Stimulated activated CD4-positive, alpha-beta T cell treated with anti-CD3 and anti-CD28 coated beads, Interleukin-12 subunit alpha, Interleukin-12 subunit beta, amount 100 ng/mL, for 48 hours (primary cell): ENCODE measurements at regions not wholly inside any gene's neighbourhood (a gene's known extent, or its start where the extent isn't known, plus 50 kb on each side); places are given as distances from the start of the nearest gene placed in this dataset.

ENCODE experiments used
- DNase-seq, 3 donors: peaks; one replicate each; pipeline ENCODE4 v3.0.0-alpha.2; 2020; ENCODE audit warnings: low read depth in 2 of 3, low spot score in 1 of 3

DNA sequence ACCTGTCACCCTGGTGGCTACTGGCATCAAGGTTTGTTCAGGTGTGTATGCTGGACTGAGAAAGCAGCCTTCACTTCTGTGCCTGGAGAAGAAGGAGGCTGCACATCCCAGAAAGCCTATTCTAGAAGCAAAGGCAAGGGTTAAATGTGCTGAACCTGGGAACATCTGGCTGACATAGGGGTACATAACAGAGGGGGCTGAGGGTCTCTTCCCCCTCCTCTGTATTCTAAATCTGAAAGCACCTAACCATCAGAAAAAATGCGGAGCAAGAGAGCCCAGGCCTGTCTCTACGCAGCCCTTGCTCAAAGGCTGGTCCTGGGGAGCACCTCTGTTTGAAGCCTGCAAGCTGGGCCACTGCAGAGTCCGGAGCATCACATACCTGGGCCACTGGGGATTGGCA is 53.2 kb upstream of the FSTL4 start:
- DNase-seq = no peak

DNA sequence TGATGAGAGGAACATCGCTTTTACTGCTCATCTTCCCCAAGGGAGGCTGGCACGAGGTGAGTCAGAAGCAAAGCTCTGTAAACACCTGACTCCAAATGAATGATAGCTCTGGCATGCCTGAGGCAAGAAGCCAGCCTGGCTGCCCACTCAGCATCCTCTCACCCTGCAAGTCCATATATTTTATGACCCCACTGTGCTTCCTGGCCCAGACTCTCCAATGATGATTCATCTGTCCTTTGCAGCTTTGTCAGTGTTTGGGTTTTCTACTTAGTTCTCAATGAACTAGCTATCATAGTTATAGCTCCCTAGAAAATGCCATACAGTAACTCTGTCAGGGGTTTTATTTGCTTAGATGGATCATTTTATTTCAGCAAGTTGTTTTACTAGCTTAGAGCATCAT is 52.1 kb upstream of the FSTL4 start:
- no peak for DNase-seq

DNA sequence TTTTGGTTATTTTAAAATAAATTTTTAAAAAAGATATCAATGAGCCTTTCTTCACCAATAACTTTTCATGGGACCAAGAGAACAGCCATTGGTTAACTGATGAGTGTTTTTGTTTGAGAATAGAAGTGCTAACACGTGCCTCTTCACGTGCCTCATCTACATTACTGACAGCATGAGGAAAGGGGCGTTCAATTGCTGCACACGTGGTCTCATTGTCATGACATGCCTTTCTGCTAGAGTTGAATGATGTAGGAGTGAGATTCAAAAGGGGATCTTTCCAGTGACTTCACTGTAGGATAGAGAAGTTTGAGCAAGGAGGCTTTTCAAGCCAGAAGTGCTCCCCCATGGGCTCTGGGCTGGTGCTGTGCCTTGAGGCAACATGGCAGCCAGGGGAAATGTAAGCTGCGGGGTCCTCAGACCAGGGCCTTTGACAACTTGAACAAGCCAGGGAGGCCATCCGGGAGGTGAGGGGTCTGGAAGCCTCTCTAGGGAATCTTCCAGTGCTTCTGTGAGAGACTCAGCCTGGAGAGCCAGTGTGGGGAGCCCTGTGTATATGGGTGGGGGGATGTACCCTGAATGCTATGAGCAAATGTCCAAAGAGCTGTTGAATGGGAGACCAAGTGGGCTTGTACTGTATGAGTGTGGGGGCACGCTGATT is 51.2 kb upstream of the FSTL4 start:
- DNase-seq = no peak

DNA sequence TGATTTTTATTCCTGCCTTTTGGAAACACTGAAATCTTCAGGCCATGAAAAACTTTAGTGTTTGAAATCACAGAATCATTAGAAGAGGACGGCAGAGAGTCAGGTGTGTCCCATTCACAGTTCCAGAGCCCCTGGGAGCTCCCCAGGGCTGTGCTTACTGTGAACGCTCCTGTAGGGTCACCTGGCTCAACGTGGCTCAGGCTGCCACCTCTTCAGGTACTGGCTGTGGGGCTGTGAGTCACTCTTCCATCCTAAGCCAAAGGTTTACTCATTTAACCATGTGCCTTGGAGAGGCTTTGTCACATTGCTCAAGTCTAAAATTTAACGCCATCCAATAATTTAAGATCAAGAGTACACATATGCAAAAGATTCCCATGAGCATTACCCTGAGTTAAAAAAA is 50.2 kb upstream of the FSTL4 start:
- no peak for DNase-seq
